Glutamatergic neuron (in vitro differentiated cells): ENCODE measurements at regions not wholly inside any gene's neighbourhood (a gene's known extent, or its start where the extent isn't known, plus 50 kb on each side); places are given as distances from the start of the nearest gene placed in this dataset.

Source experiments
- DNase-seq: peaks from one replicate; pipeline ENCODE4 v3.0.0; 2022
- H3K27ac Mint-ChIP-seq: one replicate; pipeline ENCODE4 v1.8.0; 2020; ENCODE audit warnings: mild to moderate bottlenecking, mixed read lengths, inconsistent platforms; ENCODE audit not compliant: unreplicated experiment
- H3K27me3 Mint-ChIP-seq: one replicate; pipeline ENCODE4 v1.8.0; 2020; ENCODE audit warnings: mild to moderate bottlenecking, moderate library complexity, mixed read lengths, inconsistent platforms; ENCODE audit not compliant: unreplicated experiment
- H3K36me3 Mint-ChIP-seq: one replicate; pipeline ENCODE4 v1.8.0; 2020; ENCODE audit warnings: mild to moderate bottlenecking, mixed read lengths, inconsistent platforms; ENCODE audit not compliant: unreplicated experiment
- H3K4me1 Mint-ChIP-seq: one replicate; pipeline ENCODE4 v1.8.0; 2020; ENCODE audit warnings: mild to moderate bottlenecking, low read depth, mixed read lengths, inconsistent platforms; ENCODE audit not compliant: unreplicated experiment
- H3K4me3 Mint-ChIP-seq: one replicate; pipeline ENCODE4 v1.8.0; 2020; ENCODE audit warnings: mild to moderate bottlenecking, mixed read lengths, inconsistent platforms; ENCODE audit not compliant: unreplicated experiment
- H3K9me3 Mint-ChIP-seq: one replicate; pipeline ENCODE4 v1.8.0; 2020; ENCODE audit warnings: mild to moderate bottlenecking, moderate library complexity, mixed read lengths, inconsistent platforms; ENCODE audit not compliant: unreplicated experiment
- TF ChIP-seq, protein P1 (sequence below): fragments of 200-600 bp; sonication (generic); IDR thresholded peaks from one replicate; pipeline ENCODE4 v1.5.0; 2021; ENCODE audit not compliant: partially characterized antibody, unreplicated experiment

DNA sequence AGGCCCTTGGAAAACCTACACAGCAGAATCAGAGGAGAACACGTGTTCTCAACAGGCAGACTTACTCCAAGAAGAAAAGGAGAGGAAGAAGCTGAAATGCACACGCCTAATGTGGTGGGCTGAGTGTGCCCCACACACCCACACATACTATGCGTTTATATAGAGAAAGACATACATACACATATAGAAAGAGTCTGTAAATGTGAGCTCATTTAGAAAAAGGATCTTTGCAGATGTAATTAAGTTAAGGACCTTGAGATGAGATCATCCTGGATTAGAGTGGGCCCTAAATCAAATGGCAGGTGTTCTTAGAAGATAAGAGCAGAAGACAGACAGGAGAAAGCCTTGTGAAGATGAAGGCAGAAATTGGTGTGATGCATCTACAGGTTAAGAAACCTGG lies 87.2 kb upstream of the KLF3 start:
- DNase-seq, result no peak
- Mint-ChIP-seq H3K27ac (no peak overlapping the region), H3K4me1 (no peaks in the 10 kb centered on the region), H3K4me3 (no peak overlapping the region), H3K36me3 (no peaks in the 10 kb centered on the region), H3K9me3 (no peaks in the 10 kb centered on the region), H3K27me3 (peaks cover 2% of the 10 kb centered on the region)
- TF ChIP-seq, protein P1, sequence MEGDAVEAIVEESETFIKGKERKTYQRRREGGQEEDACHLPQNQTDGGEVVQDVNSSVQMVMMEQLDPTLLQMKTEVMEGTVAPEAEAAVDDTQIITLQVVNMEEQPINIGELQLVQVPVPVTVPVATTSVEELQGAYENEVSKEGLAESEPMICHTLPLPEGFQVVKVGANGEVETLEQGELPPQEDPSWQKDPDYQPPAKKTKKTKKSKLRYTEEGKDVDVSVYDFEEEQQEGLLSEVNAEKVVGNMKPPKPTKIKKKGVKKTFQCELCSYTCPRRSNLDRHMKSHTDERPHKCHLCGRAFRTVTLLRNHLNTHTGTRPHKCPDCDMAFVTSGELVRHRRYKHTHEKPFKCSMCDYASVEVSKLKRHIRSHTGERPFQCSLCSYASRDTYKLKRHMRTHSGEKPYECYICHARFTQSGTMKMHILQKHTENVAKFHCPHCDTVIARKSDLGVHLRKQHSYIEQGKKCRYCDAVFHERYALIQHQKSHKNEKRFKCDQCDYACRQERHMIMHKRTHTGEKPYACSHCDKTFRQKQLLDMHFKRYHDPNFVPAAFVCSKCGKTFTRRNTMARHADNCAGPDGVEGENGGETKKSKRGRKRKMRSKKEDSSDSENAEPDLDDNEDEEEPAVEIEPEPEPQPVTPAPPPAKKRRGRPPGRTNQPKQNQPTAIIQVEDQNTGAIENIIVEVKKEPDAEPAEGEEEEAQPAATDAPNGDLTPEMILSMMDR, result no peak

DNA sequence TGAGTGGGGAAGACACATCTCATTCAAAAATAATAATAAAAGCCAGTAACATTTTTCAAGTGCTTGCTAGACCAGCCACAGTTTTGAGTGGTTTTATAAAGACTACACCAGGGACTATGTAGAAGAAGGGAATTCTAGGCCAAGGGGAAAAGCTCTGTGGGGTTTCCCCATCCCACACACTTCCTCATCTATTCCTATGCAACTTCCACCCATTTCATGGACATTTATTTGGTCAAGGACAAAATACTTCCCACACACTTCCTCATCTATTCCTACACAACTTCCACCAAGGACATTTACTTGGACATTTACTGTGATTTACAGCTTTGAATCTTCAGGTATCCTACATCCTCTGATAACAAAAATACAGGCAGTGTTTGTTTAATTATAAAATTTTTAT lies 86.5 kb upstream of the KLF3 start:
- H3K27ac Mint-ChIP-seq, result no peak overlapping the region
- no peaks in the 10 kb centered on the region for H3K9me3 Mint-ChIP-seq
- no peaks in the 10 kb centered on the region for H3K4me1 Mint-ChIP-seq
- no peak for DNase-seq
- no peaks in the 10 kb centered on the region for H3K36me3 Mint-ChIP-seq
- TF ChIP-seq, protein P1, result no peak
- H3K27me3 Mint-ChIP-seq, result peaks cover 2% of the 10 kb centered on the region
- H3K4me3 Mint-ChIP-seq, result no peak overlapping the region

DNA sequence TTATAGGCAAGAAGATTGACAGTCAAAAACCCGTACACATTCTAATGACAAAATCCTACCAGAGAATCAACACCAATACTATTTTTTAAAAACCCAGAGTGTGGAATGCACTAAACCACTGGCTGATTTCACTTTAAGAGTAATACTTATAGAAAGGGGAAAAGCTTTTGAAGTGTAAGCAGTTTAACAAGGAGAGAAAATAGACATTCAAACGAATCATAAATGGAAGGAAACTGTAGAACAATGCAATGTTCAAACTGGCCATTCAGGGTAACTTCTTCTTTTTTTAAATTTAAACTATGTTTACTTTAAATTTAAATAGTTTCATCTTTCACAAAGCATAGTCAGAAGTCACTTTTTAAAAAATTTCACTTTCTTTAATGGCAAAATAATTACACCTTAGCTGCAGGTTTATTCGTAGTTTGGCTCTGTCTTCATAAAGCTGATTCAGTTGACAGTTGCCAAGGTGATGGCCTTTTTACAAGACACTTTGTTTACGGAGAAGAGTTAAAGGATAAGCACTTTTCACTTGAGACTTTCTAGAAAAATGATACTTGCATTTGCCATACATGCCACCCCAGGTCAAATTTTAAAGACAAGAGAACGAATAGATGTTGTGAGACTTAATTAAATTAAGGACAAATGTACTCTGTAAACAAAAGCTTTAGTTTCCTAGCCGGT lies 82.4 kb upstream of the KLF3 start:
- no peak for DNase-seq
- Mint-ChIP-seq H3K27me3 (peaks cover 5% of the 10 kb centered on the region), H3K4me1 (no peaks in the 10 kb centered on the region), H3K36me3 (no peaks in the 10 kb centered on the region), H3K27ac (no peak overlapping the region), H3K4me3 (no peak overlapping the region), H3K9me3 (no peaks in the 10 kb centered on the region)
- TF ChIP-seq, protein P1, result no peak

DNA sequence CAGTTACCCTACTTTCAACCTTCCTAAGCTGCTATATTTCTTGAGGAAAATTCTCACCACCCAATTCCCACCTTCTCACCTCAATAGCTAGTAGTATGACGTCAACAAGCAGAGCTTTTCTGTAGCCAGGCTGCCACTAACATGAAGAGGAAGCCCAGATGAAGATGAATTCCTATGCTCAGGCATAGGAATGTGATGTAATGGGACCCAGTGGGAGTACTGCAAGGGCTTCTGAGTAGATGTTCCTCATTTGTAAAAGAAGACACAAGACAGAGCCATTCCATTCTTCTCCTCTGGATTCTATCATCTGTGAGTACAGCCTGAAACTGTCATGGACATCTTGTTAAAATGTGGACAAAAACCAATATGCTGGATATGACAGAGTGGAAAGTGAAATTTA lies 81.6 kb upstream of the KLF3 start:
- H3K27ac Mint-ChIP-seq, result no peak overlapping the region
- no peaks in the 10 kb centered on the region for H3K9me3 Mint-ChIP-seq
- H3K27me3 Mint-ChIP-seq, result peaks cover 5% of the 10 kb centered on the region
- no peak overlapping the region for H3K4me3 Mint-ChIP-seq
- no peaks in the 10 kb centered on the region for H3K4me1 Mint-ChIP-seq
- TF ChIP-seq, protein P1, result no peak
- H3K36me3 Mint-ChIP-seq, result no peaks in the 10 kb centered on the region
- DNase-seq, result no peak

DNA sequence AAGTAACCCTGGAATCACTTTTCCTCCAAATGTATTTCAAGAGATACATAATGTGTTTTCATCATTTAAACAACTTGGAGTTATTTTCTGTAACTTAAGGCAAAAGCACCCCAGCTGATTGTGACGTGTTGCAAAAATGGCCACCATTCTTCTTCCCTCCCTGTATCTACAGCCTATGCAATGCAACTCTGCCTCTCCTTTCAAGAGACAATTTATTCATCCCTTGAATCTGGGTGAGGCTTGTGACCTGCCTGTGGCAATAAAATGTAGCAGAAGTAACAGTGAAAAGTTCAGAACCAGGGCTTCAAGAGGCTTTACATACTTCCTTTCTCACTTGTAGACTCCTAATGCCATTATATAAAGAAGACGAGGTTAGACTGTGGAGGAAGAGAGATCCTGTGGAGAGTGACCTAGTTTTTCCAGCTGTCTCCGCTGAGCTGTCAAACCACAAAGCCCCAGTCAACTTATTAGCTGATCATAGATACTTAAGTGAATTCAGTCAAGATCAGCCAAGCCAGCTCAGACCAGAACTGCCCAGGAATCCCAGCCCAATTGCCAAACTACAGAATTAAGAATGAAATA lies 81.0 kb upstream of the KLF3 start:
- H3K9me3 Mint-ChIP-seq, result no peaks in the 10 kb centered on the region
- TF ChIP-seq, protein P1, result no peak
- no peaks in the 10 kb centered on the region for H3K4me1 Mint-ChIP-seq
- H3K36me3 Mint-ChIP-seq, result no peaks in the 10 kb centered on the region
- no peak overlapping the region for H3K4me3 Mint-ChIP-seq
- H3K27me3 Mint-ChIP-seq, result peaks cover 5% of the 10 kb centered on the region
- no peak overlapping the region for H3K27ac Mint-ChIP-seq
- no peak for DNase-seq
